ENCODE measurements at regions not wholly inside any gene's neighbourhood (a gene's known extent, or its start where the extent isn't known, plus 50 kb on each side); places are given as distances from the start of the nearest gene placed in this dataset.
"Not testable (repeated sequence)": the region's sequence is repeated elsewhere in the genome, so short reads cannot be mapped to it uniquely, and the experiment has no call there.

GRCh38 chr16:27625050-27625697, 75.2 kb downstream of the KATNIP start:
- intact Hi-C loops (cut with DNase I): no loop called here
- H3K27me3 ChIP-seq: no peaks in the 10 kb centered on the region
- peaks cover 0 to 7% of the 10 kb centered on the region in 2 donors for H3K4me1 ChIP-seq
- H3K4me3 ChIP-seq: no peak overlapping the region
- DNase-seq (ENCODE audit: low spot score in 2 of 2): no peak
- H3K36me3 ChIP-seq: no peaks in the 10 kb centered on the region
- no peak overlapping the region for H3K27ac ChIP-seq
- no peaks in the 10 kb centered on the region for H3K9me3 ChIP-seq
- no peak for TF ChIP-seq CTCF (IDR thresholded peaks at IDR 0.05)

GRCh38 chr16:27627136-27627535, 77.2 kb downstream of the KATNIP start:
- no peak for TF ChIP-seq CTCF (IDR thresholded peaks at IDR 0.05)

GRCh38 chr16:27628241-27628942, 78.4 kb downstream of the KATNIP start:
- no peak for TF ChIP-seq CTCF (IDR thresholded peaks at IDR 0.05)
- Histone ChIP-seq H3K9me3 (no peaks in the 10 kb centered on the region), H3K27ac (no peak overlapping the region), H3K27me3 (no peaks in the 10 kb centered on the region), H3K4me3 (no peak overlapping the region), H3K36me3 (peaks cover 0 to 4% of the 10 kb centered on the region in 2 donors), H3K4me1 (peaks cover 0 to 7% of the 10 kb centered on the region in 2 donors)
- DNase-seq (ENCODE audit: low spot score in 2 of 2): no peak
- intact Hi-C loops (cut with DNase I): no loop called here

More at GRCh38 chr16:27627136-27627535, 77.2 kb downstream of the KATNIP start:
- peaks cover 0 to 4% of the 10 kb centered on the region in 2 donors for H3K36me3 ChIP-seq
- H3K27ac ChIP-seq: no peak overlapping the region
- no peak overlapping the region for H3K4me3 ChIP-seq
- intact Hi-C loops (cut with DNase I): no loop called here
- no peaks in the 10 kb centered on the region for H3K27me3 ChIP-seq
- H3K9me3 ChIP-seq: no peaks in the 10 kb centered on the region
- no peak for DNase-seq (ENCODE audit: low spot score in 2 of 2)
- H3K4me1 ChIP-seq: peaks cover 0 to 7% of the 10 kb centered on the region in 2 donors

- H3K27me3 ChIP-seq; intact Hi-C loops (cut with DNase I); H3K4me1 ChIP-seq; H3K9me3 ChIP-seq; H3K27ac ChIP-seq; H3K4me3 ChIP-seq; DNase-seq (ENCODE audit: low spot score in 2 of 2); H3K36me3 ChIP-seq: not testable (repeated sequence)
These were observed 79.1 kb downstream of the KATNIP start for GRCh38 chr16:27628943-27629462.

- intact Hi-C loops (cut with DNase I): no loop called here
- H3K4me3 ChIP-seq: no peak overlapping the region
- no peaks in the 10 kb centered on the region for H3K9me3 ChIP-seq
- peaks cover 0 to 4% of the 10 kb centered on the region in 2 donors for H3K36me3 ChIP-seq
- H3K27me3 ChIP-seq: no peaks in the 10 kb centered on the region
- TF ChIP-seq CTCF (IDR thresholded peaks at IDR 0.05): no peak
- no peak for DNase-seq (ENCODE audit: low spot score in 2 of 2)
- no peaks in the 10 kb centered on the region for H3K4me1 ChIP-seq
- no peak overlapping the region for H3K27ac ChIP-seq
These were observed 82.3 kb downstream of the KATNIP start for GRCh38 chr16:27632216-27632615.

GRCh38 chr16:27633221-27633620, 83.3 kb downstream of the KATNIP start:
- peaks cover 0 to 4% of the 10 kb centered on the region in 2 donors for H3K36me3 ChIP-seq
- TF ChIP-seq CTCF (IDR thresholded peaks at IDR 0.05): no peak
- DNase-seq (ENCODE audit: low spot score in 2 of 2): no peak
- no peaks in the 10 kb centered on the region for H3K27me3 ChIP-seq
- H3K27ac ChIP-seq: no peak overlapping the region
- intact Hi-C loops (cut with DNase I): no loop called here
- H3K4me3 ChIP-seq: no peak overlapping the region
- H3K4me1 ChIP-seq: no peaks in the 10 kb centered on the region
- H3K9me3 ChIP-seq: no peaks in the 10 kb centered on the region
